Skeletal muscle satellite cell (primary cell): ENCODE measurements at regions not wholly inside any gene's neighbourhood (a gene's known extent, or its start where the extent isn't known, plus 50 kb on each side); places are given as distances from the start of the nearest gene placed in this dataset.

Experiments used
- H3K27me3 ChIP-seq: 2 replicates; pipeline ENCODE4 v1.7.0; 2013; ENCODE audit warnings: low read length; ENCODE audit not compliant: control insufficient read depth, insufficient read depth
- H3K36me3 ChIP-seq: 2 replicates; pipeline ENCODE4 v1.7.0; 2013; ENCODE audit warnings: mild to moderate bottlenecking, control low read depth, low read length; ENCODE audit not compliant: insufficient read depth
- H3K4me1 ChIP-seq: 2 replicates; pipeline ENCODE4 v1.7.0; 2013; ENCODE audit warnings: low read length; ENCODE audit not compliant: control insufficient read depth, insufficient read depth
- H3K4me2 ChIP-seq: 2 replicates; pipeline ENCODE4 v1.7.0; 2013; ENCODE audit warnings: mild to moderate bottlenecking, low read length
- H3K4me3 ChIP-seq: 2 replicates; pipeline ENCODE4 v1.7.0; 2013; ENCODE audit warnings: low read length
- H3K9ac ChIP-seq: 2 replicates; pipeline ENCODE4 v1.7.0; 2013; ENCODE audit warnings: mild to moderate bottlenecking, low read depth, low read length, moderate library complexity
- H3K9me3 ChIP-seq: replicated peaks from 2 replicates; pipeline ENCODE4 v1.7.0; 2013; ENCODE audit warnings: mild to moderate bottlenecking, control low read depth, low read length

DNA sequence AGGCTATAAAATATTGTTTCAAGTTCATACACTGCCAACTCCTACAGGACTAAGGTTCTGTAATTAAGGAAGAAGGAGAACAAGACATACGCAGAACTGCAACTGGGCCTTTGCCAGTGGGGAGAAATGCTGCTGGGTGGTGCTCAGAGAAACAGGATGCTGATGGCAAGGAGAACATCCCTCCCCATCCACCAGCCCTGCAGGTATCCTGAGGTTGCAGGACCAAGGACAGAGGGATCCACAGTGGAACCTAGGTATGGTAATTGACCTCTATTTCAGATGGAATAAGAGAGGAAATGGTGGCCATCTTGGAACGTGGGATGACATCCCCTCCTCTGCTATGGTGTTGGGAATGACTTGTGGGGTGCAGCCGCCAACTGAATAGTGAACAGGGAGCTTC lies 206.3 kb upstream of the S1PR3 start:
- Histone ChIP-seq H3K4me1 (peaks cover 28% of the 10 kb centered on the region), H3K36me3 (no peaks in the 10 kb centered on the region), H3K9ac (no peak overlapping the region), H3K4me2 (no peak overlapping the region), H3K9me3 (no peaks in the 10 kb centered on the region), H3K4me3 (no peak overlapping the region), H3K27me3 (no peaks in the 10 kb centered on the region)

DNA sequence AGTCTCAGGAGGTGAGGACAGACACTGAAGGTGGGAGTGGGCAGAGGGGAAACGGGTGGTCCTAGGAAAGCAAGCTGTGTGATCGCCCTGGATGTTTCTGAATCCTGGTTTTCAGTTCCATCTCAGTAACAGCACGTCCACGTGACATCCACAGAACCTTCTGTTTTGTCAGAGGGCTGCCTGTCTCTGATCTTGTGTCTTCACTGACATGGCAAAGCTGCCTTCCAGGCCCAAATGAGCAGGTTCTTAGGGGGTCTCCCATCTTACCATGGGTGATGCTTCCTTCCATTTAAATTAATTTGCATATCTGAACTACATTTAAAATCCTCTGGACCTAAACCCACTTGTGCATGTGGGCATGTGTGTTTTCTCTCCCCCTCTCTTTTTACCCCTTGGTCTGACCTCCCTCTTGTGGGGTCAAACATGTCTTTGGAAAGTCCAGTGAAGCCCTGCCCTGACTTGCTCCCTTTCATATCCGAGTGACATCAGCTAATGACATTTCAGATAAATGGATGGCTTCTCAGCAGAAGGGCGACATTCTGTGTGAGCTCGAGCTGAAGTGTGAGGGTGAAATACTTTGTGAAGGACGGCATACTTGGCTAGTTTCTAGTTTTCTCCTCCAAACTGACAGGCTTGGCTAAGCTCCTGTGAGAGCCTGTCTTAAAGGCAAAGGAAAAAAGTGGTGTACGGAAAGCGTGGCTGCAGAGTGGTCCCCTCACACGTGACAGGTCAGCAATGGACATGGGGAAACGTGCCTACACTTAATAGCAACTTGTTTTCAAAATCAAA lies 204.8 kb upstream of the S1PR3 start:
- Histone ChIP-seq H3K36me3 (no peaks in the 10 kb centered on the region), H3K9ac (no peak overlapping the region), H3K4me1 (peaks cover 39% of the 10 kb centered on the region), H3K27me3 (no peaks in the 10 kb centered on the region), H3K4me3 (no peak overlapping the region), H3K9me3 (no peaks in the 10 kb centered on the region), H3K4me2 (no peak overlapping the region)

DNA sequence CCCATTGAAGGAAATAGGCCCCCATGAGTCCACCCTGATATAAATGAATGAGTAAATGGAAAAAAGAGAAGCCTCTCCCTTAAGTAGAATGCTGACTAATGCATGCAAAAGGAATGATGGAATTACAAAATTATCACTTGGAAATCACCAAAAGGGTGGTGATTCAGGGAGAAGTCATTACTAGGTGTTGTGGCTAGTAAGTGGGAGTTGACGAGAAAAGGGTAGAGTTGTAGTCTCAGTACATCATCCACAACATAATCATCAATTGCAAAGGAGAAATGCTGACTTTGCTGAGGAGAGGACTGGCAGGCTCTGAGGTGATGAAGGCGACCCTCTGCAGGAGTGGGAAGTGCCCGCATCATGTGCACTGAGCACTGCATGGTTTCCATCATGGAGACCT lies 201.5 kb upstream of the S1PR3 start:
- Histone ChIP-seq H3K9me3 (no peaks in the 10 kb centered on the region), H3K36me3 (no peaks in the 10 kb centered on the region), H3K4me2 (no peak overlapping the region), H3K27me3 (no peaks in the 10 kb centered on the region), H3K4me1 (peaks cover 22% of the 10 kb centered on the region), H3K4me3 (no peak overlapping the region), H3K9ac (no peak overlapping the region)

DNA sequence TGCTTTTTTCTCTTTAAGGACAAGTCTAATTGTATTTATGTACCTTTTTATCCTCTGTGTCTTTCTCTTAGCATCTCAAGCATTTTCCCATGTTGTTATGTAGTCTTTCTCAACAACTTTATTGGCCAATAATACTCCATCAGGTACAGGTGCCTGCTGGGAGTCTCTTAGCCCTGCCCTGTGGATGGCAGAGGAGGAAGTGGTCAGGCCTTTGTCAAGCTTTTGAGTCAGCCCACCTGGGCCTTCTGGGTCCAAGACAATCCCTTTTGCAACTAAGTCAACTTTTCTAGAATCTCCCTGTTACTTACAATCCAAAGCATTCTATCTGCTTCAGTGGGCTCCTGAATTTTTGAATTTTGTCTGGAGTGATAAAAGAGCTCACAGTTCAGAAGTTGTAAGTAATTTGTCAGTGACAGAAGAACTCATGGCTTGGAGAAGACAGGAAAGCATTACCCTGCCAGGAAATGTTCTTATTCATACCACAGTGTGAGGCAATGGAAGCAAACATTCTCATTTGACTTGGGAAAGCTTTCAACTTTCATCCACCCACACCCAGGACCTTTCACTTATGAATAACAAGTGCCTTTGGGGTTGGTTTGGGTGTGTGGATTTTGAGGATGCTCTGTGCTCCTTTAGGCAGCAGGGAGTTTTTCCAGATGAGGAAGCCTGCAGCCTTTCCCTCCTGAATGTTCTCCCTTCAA lies 200.0 kb upstream of the S1PR3 start:
- Histone ChIP-seq H3K4me1 (peaks cover 22% of the 10 kb centered on the region), H3K27me3 (no peaks in the 10 kb centered on the region), H3K4me2 (no peak overlapping the region), H3K9ac (no peak overlapping the region), H3K9me3 (no peaks in the 10 kb centered on the region), H3K36me3 (no peaks in the 10 kb centered on the region), H3K4me3 (no peak overlapping the region)

DNA sequence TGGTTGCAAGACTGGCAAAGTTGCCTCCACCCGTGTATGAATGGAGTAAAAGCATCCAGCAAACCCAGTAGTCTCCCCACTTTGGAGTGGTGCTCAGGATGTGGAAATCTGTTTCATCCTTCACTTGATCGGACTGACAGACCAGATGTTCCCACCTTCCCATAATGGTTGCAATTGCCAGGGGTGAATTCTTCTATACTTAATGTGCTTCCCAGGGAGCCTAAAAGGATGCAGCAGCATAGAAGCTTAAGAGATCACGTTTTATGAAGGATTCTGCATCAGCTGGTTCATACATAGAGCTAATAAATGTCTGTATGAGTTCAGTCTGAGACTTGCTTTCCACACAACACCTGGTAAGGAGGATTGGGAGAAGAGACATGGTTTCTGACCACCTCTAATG lies 198.8 kb upstream of the S1PR3 start:
- no peaks in the 10 kb centered on the region for H3K9me3 ChIP-seq
- no peaks in the 10 kb centered on the region for H3K36me3 ChIP-seq
- H3K4me3 ChIP-seq: no peak overlapping the region

DNA sequence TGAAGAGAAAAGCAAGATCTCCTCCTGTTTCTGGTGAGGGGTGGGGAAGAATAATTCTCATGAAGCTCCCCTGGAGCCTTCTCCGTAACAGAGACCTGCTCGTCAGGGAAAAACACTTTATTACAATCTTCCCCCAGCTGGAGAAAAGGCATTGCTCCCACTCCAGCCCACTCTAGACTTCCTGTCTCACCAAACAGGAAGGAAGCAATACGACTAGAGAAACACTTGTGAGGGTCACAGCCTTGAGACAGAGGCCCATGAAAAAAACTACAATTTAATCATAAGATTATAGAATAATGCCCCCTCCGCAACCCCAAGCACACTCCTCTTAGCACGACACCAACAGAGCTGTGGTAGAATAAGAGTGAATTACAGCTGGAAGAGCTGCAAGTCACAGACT lies 197.2 kb upstream of the S1PR3 start:
- Histone ChIP-seq H3K27me3 (no peaks in the 10 kb centered on the region), H3K4me1 (peaks cover 22% of the 10 kb centered on the region), H3K4me2 (no peak overlapping the region), H3K9me3 (no peaks in the 10 kb centered on the region), H3K36me3 (no peaks in the 10 kb centered on the region), H3K4me3 (no peak overlapping the region), H3K9ac (no peak overlapping the region)

More for the DNA sequence above, 198.8 kb upstream of the S1PR3 start:
- peaks cover 22% of the 10 kb centered on the region for H3K4me1 ChIP-seq
- no peak overlapping the region for H3K9ac ChIP-seq
- no peaks in the 10 kb centered on the region for H3K27me3 ChIP-seq
- no peak overlapping the region for H3K4me2 ChIP-seq

DNA sequence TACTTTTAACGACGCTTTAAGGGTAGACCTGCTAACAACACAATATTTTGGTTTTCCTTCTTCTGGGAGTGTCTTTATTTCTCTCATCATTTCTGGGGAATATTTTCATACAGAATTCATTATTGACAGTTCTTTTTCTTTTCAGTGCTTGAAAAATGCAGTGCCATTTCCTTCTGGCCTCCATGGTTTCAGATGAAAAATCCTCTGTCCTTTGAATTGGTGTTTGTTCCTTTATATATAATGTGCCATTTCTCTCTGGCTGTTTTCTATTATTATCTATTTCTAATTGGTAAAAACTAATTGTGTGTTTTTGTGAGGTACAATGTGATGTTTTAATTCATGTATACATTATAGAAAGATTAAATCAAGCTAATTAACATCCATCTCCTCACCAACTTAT lies 194.3 kb upstream of the S1PR3 start:
- Histone ChIP-seq H3K36me3 (no peaks in the 10 kb centered on the region), H3K9me3 (no peaks in the 10 kb centered on the region), H3K4me2 (no peak overlapping the region), H3K27me3 (no peaks in the 10 kb centered on the region), H3K4me1 (no peaks in the 10 kb centered on the region), H3K9ac (no peak overlapping the region), H3K4me3 (no peak overlapping the region)

DNA sequence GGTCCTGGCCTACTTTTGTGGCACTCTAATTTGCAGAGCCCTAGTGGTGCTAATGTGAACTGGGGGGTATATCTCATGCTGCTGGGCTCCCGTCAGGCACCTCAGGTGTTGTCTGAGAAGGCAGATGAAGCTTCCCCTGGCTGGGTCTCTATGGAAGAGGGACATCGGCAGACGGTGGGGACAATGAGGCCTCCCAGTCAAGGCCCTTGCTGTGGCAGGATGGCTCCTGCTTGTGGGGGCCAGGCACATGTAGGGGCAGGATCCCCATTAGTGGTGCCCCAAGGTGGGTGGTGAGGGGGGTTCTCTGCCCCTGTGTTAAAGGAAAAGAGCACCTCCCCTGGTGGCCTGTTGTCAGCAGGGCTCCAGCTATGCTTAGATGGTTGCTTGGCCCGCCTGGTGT lies 192.8 kb upstream of the S1PR3 start:
- no peaks in the 10 kb centered on the region for H3K27me3 ChIP-seq
- H3K4me1 ChIP-seq: peaks cover 3% of the 10 kb centered on the region
- no peak overlapping the region for H3K9ac ChIP-seq
- no peak overlapping the region for H3K4me3 ChIP-seq
- H3K4me2 ChIP-seq: no peak overlapping the region
- H3K9me3 ChIP-seq: no peaks in the 10 kb centered on the region
- H3K36me3 ChIP-seq: no peaks in the 10 kb centered on the region

DNA sequence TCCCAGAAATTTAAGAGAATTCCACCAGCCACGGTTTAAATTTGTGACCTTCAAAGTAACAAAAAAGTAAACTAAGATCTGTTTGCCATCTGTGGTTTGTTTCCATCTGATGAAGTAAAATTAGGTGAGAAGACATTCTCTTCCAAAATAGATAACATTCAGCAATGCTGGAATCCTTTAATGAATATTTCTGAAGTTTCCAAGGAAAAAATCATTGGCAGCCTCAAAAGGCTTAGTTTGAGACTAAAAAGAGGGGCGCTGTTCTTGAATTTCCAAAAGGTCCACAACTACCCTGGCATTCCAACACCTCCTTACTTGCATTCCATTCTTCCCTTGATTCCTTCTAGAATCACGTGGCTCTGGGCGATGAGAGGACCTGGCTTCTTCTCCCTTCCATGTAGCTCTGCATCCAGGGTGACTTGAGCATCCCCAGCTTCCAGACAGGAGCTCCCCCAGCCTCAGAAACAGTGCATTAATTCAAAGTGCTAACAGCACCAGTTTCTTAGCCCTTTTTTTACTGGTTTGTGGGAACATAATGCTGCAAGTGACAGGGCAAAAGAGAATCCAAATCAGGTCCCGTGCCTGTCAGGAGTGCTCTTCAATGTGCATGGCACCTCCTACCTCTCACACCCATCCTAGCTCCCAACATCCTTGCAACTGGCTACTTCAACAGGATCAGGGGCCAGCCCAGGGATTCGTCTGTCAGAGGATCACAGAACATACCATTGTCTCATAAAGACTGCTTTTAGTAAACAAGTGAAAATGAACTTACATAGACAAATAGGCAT lies 191.5 kb upstream of the S1PR3 start:
- no peak overlapping the region for H3K9ac ChIP-seq
- H3K27me3 ChIP-seq: no peaks in the 10 kb centered on the region
- H3K9me3 ChIP-seq: no peaks in the 10 kb centered on the region
- no peak overlapping the region for H3K4me2 ChIP-seq
- no peak overlapping the region for H3K4me3 ChIP-seq
- H3K36me3 ChIP-seq: no peaks in the 10 kb centered on the region
- peaks cover 12% of the 10 kb centered on the region for H3K4me1 ChIP-seq

DNA sequence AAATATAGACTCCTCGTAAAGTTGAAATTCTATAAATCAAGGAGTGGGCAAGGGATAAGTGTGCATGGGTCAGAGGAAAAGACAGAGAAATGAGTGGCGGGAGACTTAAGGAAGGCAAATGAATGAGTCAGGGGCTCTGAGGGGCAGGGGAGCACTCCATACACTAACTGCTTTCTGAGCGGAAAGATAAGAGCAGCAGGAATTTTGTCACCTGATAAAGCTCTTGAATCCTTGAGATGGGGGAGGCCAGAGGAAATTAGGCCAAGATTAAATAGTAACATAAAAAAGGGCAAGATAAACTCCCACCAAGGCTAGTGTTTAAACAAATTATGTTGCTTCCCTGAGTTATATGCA lies 191.0 kb upstream of the S1PR3 start:
- Histone ChIP-seq H3K4me1 (peaks cover 12% of the 10 kb centered on the region), H3K4me3 (no peak overlapping the region), H3K36me3 (no peaks in the 10 kb centered on the region), H3K4me2 (no peak overlapping the region), H3K9ac (no peak overlapping the region), H3K9me3 (no peaks in the 10 kb centered on the region), H3K27me3 (no peaks in the 10 kb centered on the region)

DNA sequence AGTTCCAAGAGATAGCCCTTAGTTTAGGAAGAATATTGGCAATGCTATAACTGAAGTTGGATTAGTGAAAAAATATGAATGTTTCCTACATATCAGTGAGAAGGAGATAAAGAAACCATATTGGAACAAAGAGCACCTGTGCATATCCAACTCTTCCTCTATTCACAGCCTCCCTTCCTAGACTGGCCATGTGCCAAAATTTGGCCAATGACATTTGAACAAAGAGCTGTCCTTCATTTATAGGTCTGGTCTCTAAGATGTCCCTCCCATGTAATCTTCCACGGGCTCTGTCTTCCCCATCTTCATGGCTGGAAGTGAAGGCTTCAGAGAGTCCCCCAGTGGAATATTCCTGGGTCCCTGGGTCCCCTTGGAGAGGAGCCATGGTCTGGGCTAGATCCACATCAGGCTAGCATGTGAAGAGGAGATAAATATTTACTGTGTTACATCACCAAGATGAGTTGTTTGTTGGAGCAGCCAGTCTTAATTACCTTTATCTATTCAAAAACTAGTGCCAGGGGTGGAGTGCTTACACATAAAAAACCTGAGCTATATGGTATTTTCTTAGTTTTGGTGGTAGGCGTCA lies 190.0 kb upstream of the S1PR3 start:
- Histone ChIP-seq H3K4me2 (no peak overlapping the region), H3K4me3 (no peak overlapping the region)

More for the DNA sequence above, 190.0 kb upstream of the S1PR3 start:
- H3K36me3 ChIP-seq: no peaks in the 10 kb centered on the region
- no peak overlapping the region for H3K9ac ChIP-seq
- no peaks in the 10 kb centered on the region for H3K27me3 ChIP-seq
- no peaks in the 10 kb centered on the region for H3K9me3 ChIP-seq
- H3K4me1 ChIP-seq: peaks cover 12% of the 10 kb centered on the region
